Neutrophil (primary cell): ENCODE measurements at regions not wholly inside any gene's neighbourhood (a gene's known extent, or its start where the extent isn't known, plus 50 kb on each side); places are given as distances from the start of the nearest gene placed in this dataset.
A peak's percentile ranks its signal among the peaks of the same experiment; 100 is the strongest.
"Not testable (repeated sequence)": the region's sequence is repeated elsewhere in the genome, so short reads cannot be mapped to it uniquely, and the experiment has no call there.

ENCODE experiments used
- H3K27ac ChIP-seq: fragments of 200-600 bp; sonication (generic); 2 replicates; pipeline ENCODE4 v1.5.1; 2016; ENCODE audit warnings: mild to moderate bottlenecking, moderate library complexity
- H3K27me3 ChIP-seq: fragments of 200-600 bp; sonication (generic); 2 replicates; pipeline ENCODE4 v1.6.0; 2016; ENCODE audit warnings: mild to moderate bottlenecking
- H3K36me3 ChIP-seq: fragments of 200-600 bp; sonication (generic); 2 replicates; pipeline ENCODE4 v1.5.1; 2017
- H3K4me1 ChIP-seq, 2 experiments: fragments of 200-600 bp in 1 of 2; sonication (generic) in 1 of 2; 1 replicate in 1 of 2; 2 replicates in 1 of 2; pipeline versions ENCODE4 v1.5.1 to v1.6.1; 2013 to 2016; ENCODE audit warnings: low read depth in 1 of 2, low read length in 1 of 2, mild to moderate bottlenecking in 1 of 2, moderate library complexity in 1 of 2; ENCODE audit not compliant: control insufficient read depth in 1 of 2, insufficient read depth in 1 of 2
- H3K4me3 ChIP-seq, 2 experiments: fragments of 200-600 bp in 1 of 2; sonication (generic) in 1 of 2; 1 replicate in 1 of 2; 2 replicates in 1 of 2; pipeline ENCODE4 v1.5.1; 2013 to 2016; ENCODE audit warnings: low read depth in 1 of 2, low read length in 1 of 2, mild to moderate bottlenecking in 1 of 2, moderate library complexity in 1 of 2
- H3K9me3 ChIP-seq: fragments of 200-600 bp; sonication (generic); 2 replicates; pipeline ENCODE4 v1.5.1; 2016
- TF ChIP-seq, protein P1 (sequence below): fragments of 200-600 bp; sonication (generic); IDR thresholded peaks from 2 replicates; pipeline ENCODE4 v1.5.1; 2016; ENCODE audit warnings: antibody characterized with exemption

DNA sequence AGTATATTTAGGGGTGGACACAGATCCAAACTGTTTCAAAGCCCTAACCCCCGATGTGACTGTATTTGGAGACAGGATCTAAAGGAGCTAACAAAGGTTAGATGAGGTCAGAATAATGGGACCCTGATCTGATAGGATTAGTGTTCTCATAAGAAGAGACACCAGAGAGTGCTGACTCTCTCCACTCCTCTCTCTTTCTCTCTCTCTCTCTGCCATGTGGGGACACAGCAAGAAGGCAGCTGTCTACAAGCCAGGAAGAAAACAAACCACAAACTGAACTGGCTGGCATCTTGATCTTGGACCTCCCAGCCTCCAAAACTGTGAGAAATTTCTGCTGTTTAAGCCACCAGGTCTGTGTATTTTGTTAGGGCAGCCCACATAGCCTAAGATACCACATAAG lies 84.7 kb upstream of the KDM7A start:
- peaks cover 45 to 49% of the 10 kb centered on the region in 2 experiments for H3K4me1 ChIP-seq
- peak overlapping the region; percentile 24 for H3K27ac ChIP-seq
- TF ChIP-seq, protein P1, sequence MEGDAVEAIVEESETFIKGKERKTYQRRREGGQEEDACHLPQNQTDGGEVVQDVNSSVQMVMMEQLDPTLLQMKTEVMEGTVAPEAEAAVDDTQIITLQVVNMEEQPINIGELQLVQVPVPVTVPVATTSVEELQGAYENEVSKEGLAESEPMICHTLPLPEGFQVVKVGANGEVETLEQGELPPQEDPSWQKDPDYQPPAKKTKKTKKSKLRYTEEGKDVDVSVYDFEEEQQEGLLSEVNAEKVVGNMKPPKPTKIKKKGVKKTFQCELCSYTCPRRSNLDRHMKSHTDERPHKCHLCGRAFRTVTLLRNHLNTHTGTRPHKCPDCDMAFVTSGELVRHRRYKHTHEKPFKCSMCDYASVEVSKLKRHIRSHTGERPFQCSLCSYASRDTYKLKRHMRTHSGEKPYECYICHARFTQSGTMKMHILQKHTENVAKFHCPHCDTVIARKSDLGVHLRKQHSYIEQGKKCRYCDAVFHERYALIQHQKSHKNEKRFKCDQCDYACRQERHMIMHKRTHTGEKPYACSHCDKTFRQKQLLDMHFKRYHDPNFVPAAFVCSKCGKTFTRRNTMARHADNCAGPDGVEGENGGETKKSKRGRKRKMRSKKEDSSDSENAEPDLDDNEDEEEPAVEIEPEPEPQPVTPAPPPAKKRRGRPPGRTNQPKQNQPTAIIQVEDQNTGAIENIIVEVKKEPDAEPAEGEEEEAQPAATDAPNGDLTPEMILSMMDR: no peak
- no peak overlapping the region for H3K4me3 ChIP-seq
- H3K9me3 ChIP-seq: no peaks in the 10 kb centered on the region
- H3K27me3 ChIP-seq: no peaks in the 10 kb centered on the region
- no peaks in the 10 kb centered on the region for H3K36me3 ChIP-seq

DNA sequence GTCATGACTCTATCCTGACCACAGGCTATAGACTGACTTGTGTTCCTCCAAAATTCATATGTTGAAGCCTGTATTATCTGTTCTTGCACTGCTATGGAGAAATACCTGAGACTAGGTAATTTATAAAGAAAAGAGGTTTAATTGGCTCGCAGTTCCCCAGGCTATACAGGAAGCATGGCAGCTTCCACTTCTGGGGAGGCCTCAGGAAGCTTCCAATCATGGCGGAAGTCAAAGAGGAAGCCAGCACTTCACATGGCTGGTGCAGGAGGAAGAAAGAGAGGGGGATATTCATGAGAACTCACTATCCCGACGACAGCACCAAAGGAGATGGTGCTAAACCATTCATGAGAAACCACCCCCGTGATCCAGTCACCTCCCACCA lies 84.3 kb upstream of the KDM7A start:
- no peaks in the 10 kb centered on the region for H3K36me3 ChIP-seq

DNA sequence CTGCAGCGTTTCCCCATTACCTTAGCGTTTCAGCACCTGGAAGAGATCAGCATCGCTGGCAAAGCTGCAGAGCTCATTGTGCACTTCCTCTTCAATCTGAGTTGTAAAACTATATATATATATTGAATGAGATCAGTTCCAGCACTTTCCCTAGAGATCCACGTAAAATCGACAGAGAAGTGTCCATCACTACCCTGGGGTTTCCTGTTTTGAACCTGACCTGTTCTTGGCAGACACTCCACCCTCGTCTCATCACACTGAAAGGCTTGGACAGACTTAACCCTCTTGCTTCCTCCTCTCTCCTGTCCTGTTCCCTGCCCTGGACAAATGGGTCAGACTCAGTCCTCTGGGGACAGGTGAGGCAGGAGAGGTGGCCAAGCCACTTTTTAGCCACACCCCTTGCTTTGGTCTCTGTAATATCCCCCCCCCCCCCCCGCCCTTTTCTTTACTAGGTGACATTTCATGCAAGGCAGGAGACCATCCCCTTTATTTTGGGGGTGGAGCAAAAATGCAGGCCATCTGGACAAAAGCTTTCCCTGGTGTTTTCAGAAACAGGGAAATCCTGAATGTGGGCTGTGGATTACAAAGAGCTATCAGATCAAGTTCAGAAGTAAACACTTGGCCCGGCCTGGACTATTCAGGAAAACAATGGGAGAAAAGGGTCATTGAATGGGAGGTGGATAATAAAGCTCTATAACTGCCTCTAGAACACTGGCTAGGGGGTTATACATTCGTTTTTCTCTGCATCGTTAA lies 83.7 kb upstream of the KDM7A start:
- TF ChIP-seq, protein P1: no peak

More for the DNA sequence above, 84.3 kb upstream of the KDM7A start:
- no peaks in the 10 kb centered on the region for H3K9me3 ChIP-seq
- H3K4me3 ChIP-seq: no peak overlapping the region
- peaks cover 45 to 49% of the 10 kb centered on the region in 2 experiments for H3K4me1 ChIP-seq
- no peaks in the 10 kb centered on the region for H3K27me3 ChIP-seq
- TF ChIP-seq, protein P1: no peak
- H3K27ac ChIP-seq: peak overlapping the region; percentile 24

DNA sequence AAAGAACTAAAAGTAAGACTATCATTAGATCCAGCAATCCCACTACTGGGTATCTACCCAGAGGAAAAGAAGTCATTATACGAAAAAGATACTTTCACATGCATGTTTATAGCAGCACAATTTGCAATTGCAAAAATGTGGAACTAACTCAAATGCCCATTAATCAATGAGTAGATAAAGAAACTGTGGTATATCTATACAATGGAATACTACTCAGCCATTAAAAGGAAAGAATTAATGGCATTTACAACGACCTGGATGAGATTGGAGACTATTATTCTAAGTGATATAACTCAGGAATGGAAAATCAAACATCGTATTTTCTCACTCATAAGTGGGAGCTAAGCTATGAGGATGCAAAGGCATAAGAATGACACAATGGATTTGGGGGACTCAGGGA lies 80.5 kb upstream of the KDM7A start:
- not testable (repeated sequence) for H3K9me3 ChIP-seq, H3K36me3 ChIP-seq, H3K27me3 ChIP-seq, H3K4me3 ChIP-seq, H3K27ac ChIP-seq
- peaks cover 54 to 58% of the 10 kb centered on the region in 2 experiments for H3K4me1 ChIP-seq

More for the DNA sequence above, 83.7 kb upstream of the KDM7A start:
- no peaks in the 10 kb centered on the region for H3K36me3 ChIP-seq
- H3K9me3 ChIP-seq: no peaks in the 10 kb centered on the region
- peak overlapping the region; percentile 62 for H3K27ac ChIP-seq
- no peak overlapping the region for H3K4me3 ChIP-seq
- peaks cover 45 to 49% of the 10 kb centered on the region in 2 experiments for H3K4me1 ChIP-seq
- H3K27me3 ChIP-seq: no peaks in the 10 kb centered on the region

DNA sequence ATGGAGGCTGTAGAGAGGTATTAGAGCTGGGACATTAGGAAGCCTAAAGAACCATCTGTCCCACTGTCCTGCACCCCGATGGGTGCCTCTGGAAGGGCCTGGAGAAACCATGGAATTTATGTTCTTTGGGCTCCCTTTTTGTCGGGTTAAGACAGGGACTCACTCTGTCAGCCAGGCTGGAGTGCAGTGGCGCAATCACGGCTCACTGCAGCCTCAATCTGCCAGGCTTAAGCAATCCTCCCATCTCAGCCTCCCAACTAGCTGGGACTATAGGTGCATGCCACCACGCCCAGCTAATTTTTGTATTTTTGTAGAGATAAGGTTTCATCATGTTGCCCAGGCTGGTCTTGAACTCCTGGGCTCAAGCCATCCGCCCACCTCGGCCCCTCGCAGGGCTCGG lies 78.2 kb upstream of the KDM7A start:
- not testable (repeated sequence) for H3K36me3 ChIP-seq, H3K4me3 ChIP-seq, H3K27me3 ChIP-seq, H3K9me3 ChIP-seq
- Histone ChIP-seq H3K27ac (peak overlapping the region; percentile 98), H3K4me1 (peaks cover 56 to 58% of the 10 kb centered on the region in 2 experiments)

DNA sequence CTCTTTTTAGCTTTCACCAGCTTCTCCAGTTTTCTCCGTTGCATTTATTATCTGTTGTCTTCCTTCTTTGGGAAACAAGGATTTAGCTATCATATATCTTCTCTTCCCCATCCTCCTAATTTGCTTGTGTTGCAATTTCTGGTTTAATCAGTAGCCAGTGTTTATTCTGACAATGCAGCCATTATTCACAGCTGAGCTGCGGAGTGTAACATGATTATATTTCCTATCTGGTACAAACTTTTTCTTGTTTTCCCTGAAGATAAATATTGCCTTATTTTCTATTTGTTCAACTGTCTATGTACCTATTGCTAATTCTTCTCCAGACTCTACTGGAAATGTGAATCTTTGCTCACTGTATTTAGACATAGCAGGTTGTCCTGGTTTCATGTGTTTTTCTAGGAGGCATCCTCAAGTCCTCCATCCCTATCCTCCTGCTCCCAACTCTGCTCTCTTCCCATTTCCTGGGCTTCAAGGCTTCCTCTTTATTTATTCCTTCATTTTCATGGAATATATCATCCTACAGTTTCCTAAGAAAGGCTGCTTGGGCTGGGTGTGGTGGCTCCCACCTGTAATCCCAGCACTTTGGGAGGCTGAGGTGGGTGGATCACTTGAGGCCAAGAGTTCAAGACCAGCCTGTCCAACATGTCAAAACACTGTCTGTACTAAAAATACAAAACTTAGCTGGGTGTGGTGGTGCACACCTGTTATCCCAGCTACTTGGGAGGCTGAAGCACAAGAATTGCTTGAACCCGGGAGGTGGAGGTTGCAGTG lies 72.4 kb upstream of the KDM7A start:
- H3K36me3 ChIP-seq: no peaks in the 10 kb centered on the region
- H3K27me3 ChIP-seq: no peaks in the 10 kb centered on the region
- no peak overlapping the region for H3K4me3 ChIP-seq
- TF ChIP-seq, protein P1: no peak
- H3K27ac ChIP-seq: no peak overlapping the region
- H3K9me3 ChIP-seq: no peaks in the 10 kb centered on the region
- peaks cover 46 to 54% of the 10 kb centered on the region in 2 experiments for H3K4me1 ChIP-seq
